Body of pancreas (tissue), 4 donors: ENCODE measurements at regions not wholly inside any gene's neighbourhood (a gene's known extent, or its start where the extent isn't known, plus 50 kb on each side); places are given as distances from the start of the nearest gene placed in this dataset.

Experiments
- CTCF ChIP-seq, 7 experiments: fragments of 450-650 bp in 4 of 7; fragments of 200-600 bp in 3 of 7; sonication (generic) in 3 of 7; IDR thresholded peaks; one replicate each; pipeline ENCODE4 v1.5.1; 2016 to 2019; ENCODE audit warnings: antibody characterized with exemption in 7 of 7
- POLR2A ChIP-seq, 3 donors: fragments of 450-650 bp; IDR thresholded peaks; one replicate each; pipeline ENCODE4 v1.6.1; 2016; ENCODE audit warnings: antibody characterized with exemption in 3 of 3, mild to moderate bottlenecking in 2 of 3

- TF ChIP-seq POLR2A (IDR thresholded peaks at IDR 0.05): no peak
- no peak for TF ChIP-seq CTCF (IDR thresholded peaks at IDR 0.05)
Observed at GRCh38 chr6:131453803-131454202, 119.2 kb upstream of the ARG1 start.
